Peyer's patch (tissue), 4 donors: ENCODE measurements at regions not wholly inside any gene's neighbourhood (a gene's known extent, or its start where the extent isn't known, plus 50 kb on each side); places are given as distances from the start of the nearest gene placed in this dataset.

ENCODE experiments used
- CTCF ChIP-seq, 6 experiments: fragments of 450-650 bp in 4 of 6; fragments of 200-600 bp in 2 of 6; sonication (generic) in 1 of 6; IDR thresholded peaks; one replicate each; pipeline ENCODE4 v1.5.1; 2017 to 2019; ENCODE audit warnings: antibody characterized with exemption in 6 of 6, mild to moderate bottlenecking in 3 of 6, moderate library complexity in 1 of 6
- POLR2A ChIP-seq, 2 donors: fragments of 450-650 bp; IDR thresholded peaks; one replicate each; pipeline ENCODE4 v1.5.1; 2017; ENCODE audit warnings: antibody characterized with exemption in 2 of 2, mild to moderate bottlenecking in 2 of 2, moderate library complexity in 2 of 2

- TF ChIP-seq POLR2A (IDR thresholded peaks at IDR 0.05) (no peak), CTCF (IDR thresholded peaks at IDR 0.05) (no peak)
These were observed 101.5 kb upstream of the CXXC4 start for GRCh38 chr4:104596189-104596588.
